H9 (cell line): ENCODE measurements at regions not wholly inside any gene's neighbourhood (a gene's known extent, or its start where the extent isn't known, plus 50 kb on each side); places are given as distances from the start of the nearest gene placed in this dataset.

Experiments used
- DNase-seq: peaks from one replicate; pipeline ENCODE4 v3.0.0-alpha.2; 2017
- H2AFZ ChIP-seq: one replicate; pipeline ENCODE4 v1.6.1; 2013; ENCODE audit warnings: mild to moderate bottlenecking, low read length, control low read depth, moderate library complexity
- H2AK5ac ChIP-seq: 2 replicates; pipeline ENCODE4 v1.6.1; 2013; ENCODE audit warnings: low read length, control low read depth, mixed read lengths; ENCODE audit not compliant: insufficient read length
- H2BK120ac ChIP-seq: one replicate; pipeline ENCODE4 v1.6.1; 2013; ENCODE audit warnings: low read depth, mild to moderate bottlenecking, low read length, control low read depth, inconsistent platforms; ENCODE audit not compliant: poor library complexity, severe bottlenecking
- H2BK12ac ChIP-seq: 2 replicates; pipeline ENCODE4 v1.6.1; 2013; ENCODE audit warnings: low read length, control low read depth, mixed read lengths, low read depth; ENCODE audit not compliant: insufficient read length
- H2BK15ac ChIP-seq: 2 replicates; pipeline ENCODE4 v1.6.1; 2013; ENCODE audit warnings: low read depth, low read length, control low read depth
- H2BK20ac ChIP-seq: one replicate; pipeline ENCODE4 v1.6.1; 2013; ENCODE audit warnings: low read depth, mild to moderate bottlenecking, low read length, control low read depth, inconsistent platforms; ENCODE audit not compliant: poor library complexity, severe bottlenecking
- H2BK5ac ChIP-seq: 2 replicates; pipeline ENCODE4 v1.6.1; 2013; ENCODE audit warnings: low read length, control low read depth, mixed read lengths; ENCODE audit not compliant: insufficient read length
- H3K14ac ChIP-seq: 2 replicates; pipeline ENCODE4 v1.6.1; 2013; ENCODE audit warnings: low read length, control low read depth; ENCODE audit not compliant: insufficient read depth
- H3K18ac ChIP-seq: 2 replicates; pipeline ENCODE4 v1.6.1; 2013; ENCODE audit warnings: low read depth, mild to moderate bottlenecking, mixed read lengths, low read length, control low read depth; ENCODE audit not compliant: insufficient read length
- H3K23ac ChIP-seq: 2 replicates; pipeline ENCODE4 v1.6.1; 2013; ENCODE audit warnings: low read length, control low read depth, mixed read lengths, low read depth; ENCODE audit not compliant: insufficient read length
- H3K23me2 ChIP-seq: 2 replicates; pipeline ENCODE4 v1.6.1; 2013; ENCODE audit warnings: low read depth, mild to moderate bottlenecking, mixed read lengths, low read length, control low read depth; ENCODE audit not compliant: insufficient read length, poor library complexity, severe bottlenecking
- H3K27ac ChIP-seq: 2 replicates; pipeline ENCODE4 v1.5.1; 2013; ENCODE audit warnings: low read length, control low read depth, mixed read lengths, low read depth; ENCODE audit not compliant: insufficient read length
- H3K27me3 ChIP-seq: 2 replicates; pipeline ENCODE4 v1.6.1; 2013; ENCODE audit warnings: low read length, control low read depth, inconsistent platforms; ENCODE audit not compliant: insufficient read depth
- H3K4ac ChIP-seq: 2 replicates; pipeline ENCODE4 v1.6.1; 2013; ENCODE audit warnings: low read depth, mild to moderate bottlenecking, control low read depth, inconsistent platforms, low read length, moderate library complexity
- H3K4me1 ChIP-seq: 2 replicates; pipeline ENCODE4 v1.6.1; 2013; ENCODE audit warnings: low read length, control low read depth, inconsistent platforms; ENCODE audit not compliant: insufficient read depth
- H3K4me2 ChIP-seq: 2 replicates; pipeline ENCODE4 v1.6.1; 2013; ENCODE audit warnings: low read length, control low read depth, mixed read lengths; ENCODE audit not compliant: insufficient read length, insufficient read depth
- H3K56ac ChIP-seq: 2 replicates; pipeline ENCODE4 v1.6.1; 2013; ENCODE audit warnings: low read depth, mild to moderate bottlenecking, mixed read lengths, low read length, control low read depth; ENCODE audit not compliant: insufficient read length
- H3K79me1 ChIP-seq: 2 replicates; pipeline ENCODE4 v1.6.1; 2013; ENCODE audit warnings: low read depth, mild to moderate bottlenecking, moderate library complexity, low read length, control low read depth, inconsistent platforms; ENCODE audit not compliant: insufficient read depth, poor library complexity, severe bottlenecking
- H3K79me2 ChIP-seq: 2 replicates; pipeline ENCODE4 v1.6.1; 2013; ENCODE audit warnings: low read length, control low read depth, inconsistent platforms; ENCODE audit not compliant: insufficient read depth
- H3K9ac ChIP-seq: 2 replicates; pipeline ENCODE4 v1.6.1; 2013; ENCODE audit warnings: low read length, control low read depth, mixed read lengths; ENCODE audit not compliant: insufficient read length; ENCODE audit errors: extremely low read depth
- H3K9me3 ChIP-seq: one replicate; pipeline ENCODE4 v1.6.1; 2013; ENCODE audit warnings: low read depth, low read length, inconsistent platforms; ENCODE audit not compliant: control insufficient read depth
- H3T11ph ChIP-seq: one replicate; pipeline ENCODE4 v1.6.1; 2013; ENCODE audit warnings: mild to moderate bottlenecking, low read length, control low read depth, inconsistent platforms
- H4K20me1 ChIP-seq: one replicate; pipeline ENCODE4 v1.6.1; 2013; ENCODE audit not compliant: control insufficient read depth, insufficient read length, insufficient read depth
- H4K5ac ChIP-seq: 2 replicates; pipeline ENCODE4 v1.6.1; 2013; ENCODE audit warnings: low read depth, mild to moderate bottlenecking, mixed read lengths, low read length, control low read depth; ENCODE audit not compliant: insufficient read length
- H4K8ac ChIP-seq: replicated peaks from 2 replicates; pipeline ENCODE4 v1.6.1; 2013; ENCODE audit warnings: low read length, control low read depth, mixed read lengths, low read depth; ENCODE audit not compliant: insufficient read length
- H4K91ac ChIP-seq: 2 replicates; pipeline ENCODE4 v1.6.1; 2013; ENCODE audit warnings: low read depth, mild to moderate bottlenecking, moderate library complexity, mixed read lengths, low read length, control low read depth; ENCODE audit not compliant: insufficient read length
- H3K27ac Mint-ChIP-seq, 3 experiments: 2 replicates in 2 of 3; 3 replicates in 1 of 3; pipeline ENCODE4 v1.8.0; 2020 to 2021; ENCODE audit warnings: mixed read lengths in 3 of 3, mild to moderate bottlenecking in 1 of 3, moderate library complexity in 1 of 3
- H3K27me3 Mint-ChIP-seq: 2 replicates; pipeline ENCODE4 v1.8.0; 2021; ENCODE audit warnings: low read depth, mild to moderate bottlenecking, moderate library complexity, mixed read lengths
- H3K36me3 Mint-ChIP-seq, 3 experiments: 2 replicates in 2 of 3; 3 replicates in 1 of 3; pipeline ENCODE4 v1.8.0; 2020 to 2021; ENCODE audit warnings: low read depth in 3 of 3, mixed read lengths in 3 of 3; ENCODE audit not compliant: insufficient read depth in 1 of 3
- H3K4me1 Mint-ChIP-seq, 2 experiments: 2 replicates each; pipeline ENCODE4 v1.8.0; 2020; ENCODE audit warnings: mixed read lengths in 2 of 2
- H3K4me3 Mint-ChIP-seq, 2 experiments: 2 replicates in 1 of 2; 3 replicates in 1 of 2; pipeline ENCODE4 v1.8.0; 2020 to 2021; ENCODE audit warnings: mild to moderate bottlenecking in 2 of 2, mixed read lengths in 2 of 2, moderate library complexity in 1 of 2
- H3K9me3 Mint-ChIP-seq, 2 experiments: 2 replicates in 1 of 2; 3 replicates in 1 of 2; pipeline ENCODE4 v1.8.0; 2020; ENCODE audit warnings: mild to moderate bottlenecking in 2 of 2, mixed read lengths in 2 of 2, moderate library complexity in 1 of 2
- WGBS: extraction: QIAGEN DNeasy Blood & Tissue Kit; methylation state at CpG from one replicate; pipeline ENCODE4 v1.1.7; 2013; ENCODE audit warnings: missing lambda C conversion rate, low lambda C conversion rate, mixed read lengths; ENCODE audit not compliant: insufficient read length; ENCODE audit errors: extremely low coverage; 5-methylcytosine and 5-hydroxymethylcytosine counted together
- TF ChIP-seq, protein P1 (sequence below): fragments of 200-600 bp; sonication (generic); conservative IDR thresholded peaks from 3 replicates; pipeline ENCODE4 v1.8.0; 2021; ENCODE audit warnings: antibody characterized with exemption, mild to moderate bottlenecking

DNA sequence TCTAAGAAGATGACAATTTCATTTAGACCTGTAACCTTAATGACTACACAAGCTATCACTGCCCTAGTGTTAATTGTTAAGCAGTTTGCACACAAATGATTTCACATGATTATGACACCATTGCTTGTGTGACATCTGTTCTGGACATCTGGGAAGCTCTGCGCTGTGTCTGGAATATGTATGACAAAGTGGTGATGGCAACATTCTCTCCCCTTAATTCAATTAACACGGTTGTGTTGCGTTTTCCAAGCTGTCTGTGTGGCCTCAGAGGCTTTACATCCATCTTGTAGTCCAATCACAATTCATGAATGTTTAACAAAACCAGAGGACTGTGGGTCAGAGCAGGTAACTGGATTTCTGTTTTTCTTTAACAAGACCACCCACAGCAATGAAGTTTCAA is 204.4 kb downstream of the COG6 start:
- no peak overlapping the region for H2AFZ ChIP-seq
- H3K36me3 Mint-ChIP-seq = no peaks in the 10 kb centered on the region; a peak in 1 of 7 replicates
- H3K4me3 Mint-ChIP-seq = no peak overlapping the region
- H2BK12ac ChIP-seq = no peak overlapping the region
- H3K9ac ChIP-seq = no peak overlapping the region
- H3K18ac ChIP-seq = no peak overlapping the region
- H2BK5ac ChIP-seq = no peak overlapping the region
- no peaks in the 10 kb centered on the region; the same call in 1 of the 2 replicates for H3K27me3 Mint-ChIP-seq
- no peak overlapping the region for H2BK20ac ChIP-seq
- H3K9me3 Mint-ChIP-seq = no peaks in the 10 kb centered on the region
- no peaks in the 10 kb centered on the region for H3K79me1 ChIP-seq
- no peak overlapping the region for H3K4me2 ChIP-seq
- peaks cover 4 to 5% of the 10 kb centered on the region in 2 experiments; a peak in 3 of 4 replicates for H3K4me1 Mint-ChIP-seq
- H3K9me3 ChIP-seq = no peaks in the 10 kb centered on the region
- no peak overlapping the region for H2BK120ac ChIP-seq
- H3K56ac ChIP-seq = no peak overlapping the region
- H3K4ac ChIP-seq = no peak overlapping the region
- H3K4me1 ChIP-seq = no peaks in the 10 kb centered on the region
- H4K5ac ChIP-seq = no peak overlapping the region
- H4K20me1 ChIP-seq = no peaks in the 10 kb centered on the region
- H3K27ac ChIP-seq = no peak overlapping the region
- DNase-seq = no peak
- TF ChIP-seq, protein P1, sequence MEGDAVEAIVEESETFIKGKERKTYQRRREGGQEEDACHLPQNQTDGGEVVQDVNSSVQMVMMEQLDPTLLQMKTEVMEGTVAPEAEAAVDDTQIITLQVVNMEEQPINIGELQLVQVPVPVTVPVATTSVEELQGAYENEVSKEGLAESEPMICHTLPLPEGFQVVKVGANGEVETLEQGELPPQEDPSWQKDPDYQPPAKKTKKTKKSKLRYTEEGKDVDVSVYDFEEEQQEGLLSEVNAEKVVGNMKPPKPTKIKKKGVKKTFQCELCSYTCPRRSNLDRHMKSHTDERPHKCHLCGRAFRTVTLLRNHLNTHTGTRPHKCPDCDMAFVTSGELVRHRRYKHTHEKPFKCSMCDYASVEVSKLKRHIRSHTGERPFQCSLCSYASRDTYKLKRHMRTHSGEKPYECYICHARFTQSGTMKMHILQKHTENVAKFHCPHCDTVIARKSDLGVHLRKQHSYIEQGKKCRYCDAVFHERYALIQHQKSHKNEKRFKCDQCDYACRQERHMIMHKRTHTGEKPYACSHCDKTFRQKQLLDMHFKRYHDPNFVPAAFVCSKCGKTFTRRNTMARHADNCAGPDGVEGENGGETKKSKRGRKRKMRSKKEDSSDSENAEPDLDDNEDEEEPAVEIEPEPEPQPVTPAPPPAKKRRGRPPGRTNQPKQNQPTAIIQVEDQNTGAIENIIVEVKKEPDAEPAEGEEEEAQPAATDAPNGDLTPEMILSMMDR = no peak
- H3K27ac Mint-ChIP-seq = no peak overlapping the region
- no peak overlapping the region for H3T11ph ChIP-seq
- WGBS = no CpG with 5 or more reads among the region's 3 CpGs
- no peaks in the 10 kb centered on the region for H3K23me2 ChIP-seq
- H3K14ac ChIP-seq = no peak overlapping the region
- no peak overlapping the region for H4K91ac ChIP-seq
- H2BK15ac ChIP-seq = no peak overlapping the region
- H2AK5ac ChIP-seq = no peak overlapping the region
- no peak overlapping the region for H3K23ac ChIP-seq
- H4K8ac ChIP-seq = no peak overlapping the region
- no peaks in the 10 kb centered on the region for H3K27me3 ChIP-seq
- H3K79me2 ChIP-seq = no peaks in the 10 kb centered on the region
